PC-9 (cell line): ENCODE measurements at regions not wholly inside any gene's neighbourhood (a gene's known extent, or its start where the extent isn't known, plus 50 kb on each side); places are given as distances from the start of the nearest gene placed in this dataset.

Experiments used
- EZH2 ChIP-seq: fragments of 200-600 bp; sonication (generic); IDR thresholded peaks from 2 replicates; pipeline ENCODE4 v1.8.0; 2017; ENCODE audit warnings: antibody characterized with exemption, low read depth
- TF ChIP-seq, protein P1 (sequence below): fragments of 200-600 bp; sonication (generic); conservative IDR thresholded peaks from 2 replicates; pipeline ENCODE4 v1.6.1; 2017; ENCODE audit warnings: mixed run types, antibody characterized with exemption, mild to moderate bottlenecking, moderate library complexity

DNA sequence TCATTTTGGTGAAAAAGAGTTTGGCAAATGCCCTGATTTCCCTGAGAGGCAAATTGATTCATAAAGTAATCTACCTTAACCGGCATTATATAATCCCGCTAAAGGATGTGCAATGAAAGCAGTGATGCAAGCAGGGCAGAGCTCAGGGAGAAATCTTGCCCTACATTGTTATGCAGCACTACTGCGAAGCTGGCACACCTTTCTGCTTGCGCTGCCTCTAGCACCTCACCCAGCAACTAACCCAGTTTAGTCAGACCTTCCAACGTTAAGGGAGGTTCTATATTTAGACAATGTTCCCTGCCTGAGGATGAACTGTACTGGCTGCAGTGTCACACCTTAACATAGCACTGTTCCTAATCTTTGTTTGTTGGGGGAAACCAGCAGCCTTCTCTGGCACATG, 60.8 kb upstream of the CCDC196 start:
- TF ChIP-seq, protein P1, sequence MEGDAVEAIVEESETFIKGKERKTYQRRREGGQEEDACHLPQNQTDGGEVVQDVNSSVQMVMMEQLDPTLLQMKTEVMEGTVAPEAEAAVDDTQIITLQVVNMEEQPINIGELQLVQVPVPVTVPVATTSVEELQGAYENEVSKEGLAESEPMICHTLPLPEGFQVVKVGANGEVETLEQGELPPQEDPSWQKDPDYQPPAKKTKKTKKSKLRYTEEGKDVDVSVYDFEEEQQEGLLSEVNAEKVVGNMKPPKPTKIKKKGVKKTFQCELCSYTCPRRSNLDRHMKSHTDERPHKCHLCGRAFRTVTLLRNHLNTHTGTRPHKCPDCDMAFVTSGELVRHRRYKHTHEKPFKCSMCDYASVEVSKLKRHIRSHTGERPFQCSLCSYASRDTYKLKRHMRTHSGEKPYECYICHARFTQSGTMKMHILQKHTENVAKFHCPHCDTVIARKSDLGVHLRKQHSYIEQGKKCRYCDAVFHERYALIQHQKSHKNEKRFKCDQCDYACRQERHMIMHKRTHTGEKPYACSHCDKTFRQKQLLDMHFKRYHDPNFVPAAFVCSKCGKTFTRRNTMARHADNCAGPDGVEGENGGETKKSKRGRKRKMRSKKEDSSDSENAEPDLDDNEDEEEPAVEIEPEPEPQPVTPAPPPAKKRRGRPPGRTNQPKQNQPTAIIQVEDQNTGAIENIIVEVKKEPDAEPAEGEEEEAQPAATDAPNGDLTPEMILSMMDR = no peak
- no peak for TF ChIP-seq EZH2
